ENCODE measurements at regions not wholly inside any gene's neighbourhood (a gene's known extent, or its start where the extent isn't known, plus 50 kb on each side); places are given as distances from the start of the nearest gene placed in this dataset.

DNA sequence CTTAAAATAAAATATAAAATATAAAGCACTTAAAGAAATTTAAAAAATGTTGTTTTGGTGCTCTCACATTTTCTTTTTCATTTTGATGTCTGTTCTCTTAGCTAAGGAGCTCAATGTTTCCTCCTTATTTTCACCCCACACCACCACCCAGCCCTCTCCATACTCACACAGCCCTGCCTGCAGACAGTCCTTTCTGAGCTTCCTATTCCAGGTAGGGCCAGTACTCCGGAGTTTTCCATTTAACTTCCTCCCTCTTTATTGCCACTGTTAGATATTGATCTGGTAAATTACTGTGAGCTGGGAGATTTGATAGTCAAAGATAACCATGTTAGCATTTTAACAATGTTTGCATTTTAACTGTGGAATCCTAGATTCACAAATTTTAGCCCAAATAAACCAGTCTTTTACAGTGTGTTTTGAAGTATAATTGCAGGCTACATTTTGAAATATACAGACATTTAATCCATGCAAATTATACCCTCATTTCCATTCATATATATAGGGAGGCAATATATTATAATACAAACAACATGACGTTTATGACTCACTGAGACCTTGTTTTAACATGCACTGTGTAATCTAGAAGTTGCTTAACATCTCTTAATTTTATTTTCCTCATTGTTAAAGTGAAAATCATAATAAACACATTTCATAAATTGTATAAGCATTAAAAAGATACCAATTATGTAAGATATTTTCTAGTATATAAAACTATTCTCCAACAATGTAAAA is 927.1 kb downstream of the NR2F1-AS1 start:
- TF ChIP-seq, protein P1, sequence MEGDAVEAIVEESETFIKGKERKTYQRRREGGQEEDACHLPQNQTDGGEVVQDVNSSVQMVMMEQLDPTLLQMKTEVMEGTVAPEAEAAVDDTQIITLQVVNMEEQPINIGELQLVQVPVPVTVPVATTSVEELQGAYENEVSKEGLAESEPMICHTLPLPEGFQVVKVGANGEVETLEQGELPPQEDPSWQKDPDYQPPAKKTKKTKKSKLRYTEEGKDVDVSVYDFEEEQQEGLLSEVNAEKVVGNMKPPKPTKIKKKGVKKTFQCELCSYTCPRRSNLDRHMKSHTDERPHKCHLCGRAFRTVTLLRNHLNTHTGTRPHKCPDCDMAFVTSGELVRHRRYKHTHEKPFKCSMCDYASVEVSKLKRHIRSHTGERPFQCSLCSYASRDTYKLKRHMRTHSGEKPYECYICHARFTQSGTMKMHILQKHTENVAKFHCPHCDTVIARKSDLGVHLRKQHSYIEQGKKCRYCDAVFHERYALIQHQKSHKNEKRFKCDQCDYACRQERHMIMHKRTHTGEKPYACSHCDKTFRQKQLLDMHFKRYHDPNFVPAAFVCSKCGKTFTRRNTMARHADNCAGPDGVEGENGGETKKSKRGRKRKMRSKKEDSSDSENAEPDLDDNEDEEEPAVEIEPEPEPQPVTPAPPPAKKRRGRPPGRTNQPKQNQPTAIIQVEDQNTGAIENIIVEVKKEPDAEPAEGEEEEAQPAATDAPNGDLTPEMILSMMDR (IDR thresholded peaks at IDR 0.05): no peak
- H3K4me3 ChIP-seq: no peak overlapping the region
- intact Hi-C loops (cut with DNase I, micrococcal nuclease): no loop called here
- ATAC-seq (peak; percentile 35), DNase-seq (no peak)
- no peaks in the 10 kb centered on the region for H3K4me1 ChIP-seq (ENCODE audit: low read depth)
- no peaks in the 10 kb centered on the region for H3K36me3 ChIP-seq (ENCODE audit: low read depth)
- H3K9me3 ChIP-seq: no peaks in the 10 kb centered on the region

DNA sequence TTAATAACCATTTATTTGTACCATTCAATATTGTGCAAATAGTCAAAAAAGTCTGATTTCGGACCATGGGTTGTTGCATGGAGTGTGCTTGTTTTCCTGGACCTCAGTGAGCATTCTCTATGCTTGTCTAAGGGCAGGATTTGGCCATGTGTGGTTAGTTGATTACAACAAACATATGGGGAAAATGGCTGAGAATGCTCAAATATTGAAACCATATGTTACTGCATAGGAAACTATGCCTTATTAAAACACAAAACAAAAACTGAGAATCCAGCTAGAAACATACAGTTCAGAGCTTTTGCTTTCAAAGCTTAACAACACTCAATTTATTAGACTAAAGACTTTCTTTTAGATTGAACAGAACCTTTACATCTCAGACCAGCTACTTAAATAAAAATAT is 928.3 kb downstream of the NR2F1-AS1 start:
- DNase-seq (no peak), ATAC-seq (no peak)
- H3K4me1 ChIP-seq (ENCODE audit: low read depth): no peaks in the 10 kb centered on the region
- TF ChIP-seq, protein P1 (IDR thresholded peaks at IDR 0.05): no peak
- intact Hi-C loops (cut with DNase I, micrococcal nuclease): no loop called here
- H3K9me3 ChIP-seq: no peaks in the 10 kb centered on the region
- no peak overlapping the region for H3K4me3 ChIP-seq
- H3K36me3 ChIP-seq (ENCODE audit: low read depth): no peaks in the 10 kb centered on the region

- intact Hi-C loops (cut with DNase I, micrococcal nuclease): no loop called here
- Histone ChIP-seq H3K9me3 (no peaks in the 10 kb centered on the region), H3K4me3 (no peak overlapping the region), H3K4me1 (ENCODE audit: low read depth) (peaks cover 5% of the 10 kb centered on the region), H3K36me3 (ENCODE audit: low read depth) (no peaks in the 10 kb centered on the region)
- TF ChIP-seq, protein P1 (IDR thresholded peaks at IDR 0.05): no peak
- no peak for DNase-seq
- no peak for ATAC-seq
Observed at GRCh38 chr5:92644266-92644886, 936.6 kb downstream of the NR2F1-AS1 start.

DNA sequence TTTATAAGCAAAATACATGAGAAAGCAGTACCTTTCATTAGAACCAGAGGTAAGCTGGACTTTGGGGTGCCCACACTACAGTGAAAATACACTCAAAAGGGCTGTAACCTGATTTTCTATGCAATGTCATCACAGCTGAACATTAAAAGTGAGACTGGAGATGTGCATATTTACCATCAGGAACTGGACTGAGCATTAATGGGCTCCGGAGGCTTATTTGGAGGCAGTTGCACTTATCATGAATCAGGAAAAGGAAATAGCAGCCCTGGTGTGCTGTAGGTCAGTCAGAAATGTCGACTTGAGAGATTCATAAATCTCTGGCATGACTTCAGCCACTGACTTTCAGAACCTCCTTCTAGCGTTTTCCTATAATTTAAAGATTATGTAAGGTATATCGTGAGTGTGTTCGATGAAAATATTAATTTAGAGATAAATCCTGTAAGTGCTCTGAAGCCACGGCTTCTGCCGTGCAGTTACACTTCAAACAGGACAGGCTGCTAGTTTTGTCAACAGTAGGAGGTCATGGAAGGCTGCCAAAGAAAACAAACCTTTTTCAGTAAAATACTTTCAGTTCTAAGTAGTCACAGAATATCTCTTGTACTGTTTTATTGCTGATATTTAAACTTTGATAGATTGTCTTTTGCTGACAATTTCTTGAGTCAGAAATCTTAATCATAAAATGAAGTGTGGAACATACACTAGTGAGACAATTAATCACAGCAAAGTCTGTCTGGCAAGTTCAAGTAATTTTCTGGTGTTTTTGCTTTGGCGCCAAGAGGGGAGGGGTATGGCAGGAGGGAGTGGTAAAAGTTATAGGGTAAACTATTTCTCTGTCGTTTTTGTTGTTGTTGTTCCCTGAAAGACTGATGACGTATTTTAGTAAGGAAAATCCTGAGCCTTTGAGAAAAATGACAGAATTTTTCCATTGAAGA is 939.7 kb downstream of the NR2F1-AS1 start:
- H3K4me1 ChIP-seq (ENCODE audit: low read depth): peaks cover 5% of the 10 kb centered on the region
- H3K36me3 ChIP-seq (ENCODE audit: low read depth): no peaks in the 10 kb centered on the region
- TF ChIP-seq, protein P1 (IDR thresholded peaks at IDR 0.05): no peak
- intact Hi-C loops (cut with DNase I, micrococcal nuclease): no loop called here
- peak in 1 of 3 donors; percentile 25 for DNase-seq
- peak; percentile 38 for ATAC-seq
- no peak overlapping the region for H3K4me3 ChIP-seq
- no peaks in the 10 kb centered on the region for H3K9me3 ChIP-seq

GRCh38 chr5:92640340-92640739 is 940.7 kb downstream of the NR2F1-AS1 start:
- no peak for ATAC-seq
- H3K36me3 ChIP-seq (ENCODE audit: low read depth): no peaks in the 10 kb centered on the region
- TF ChIP-seq, protein P1 (IDR thresholded peaks at IDR 0.05): no peak

More at GRCh38 chr5:92640340-92640739, 940.7 kb downstream of the NR2F1-AS1 start:
- intact Hi-C loops (cut with DNase I, micrococcal nuclease): no loop called here
- Histone ChIP-seq H3K4me3 (no peak overlapping the region), H3K9me3 (no peaks in the 10 kb centered on the region), H3K4me1 (ENCODE audit: low read depth) (peaks cover 5% of the 10 kb centered on the region)
- DNase-seq: no peak

All from mucosa of descending colon (tissue), 3 donors.